ENCODE measurements at regions not wholly inside any gene's neighbourhood (a gene's known extent, or its start where the extent isn't known, plus 50 kb on each side); places are given as distances from the start of the nearest gene placed in this dataset.

DNA sequence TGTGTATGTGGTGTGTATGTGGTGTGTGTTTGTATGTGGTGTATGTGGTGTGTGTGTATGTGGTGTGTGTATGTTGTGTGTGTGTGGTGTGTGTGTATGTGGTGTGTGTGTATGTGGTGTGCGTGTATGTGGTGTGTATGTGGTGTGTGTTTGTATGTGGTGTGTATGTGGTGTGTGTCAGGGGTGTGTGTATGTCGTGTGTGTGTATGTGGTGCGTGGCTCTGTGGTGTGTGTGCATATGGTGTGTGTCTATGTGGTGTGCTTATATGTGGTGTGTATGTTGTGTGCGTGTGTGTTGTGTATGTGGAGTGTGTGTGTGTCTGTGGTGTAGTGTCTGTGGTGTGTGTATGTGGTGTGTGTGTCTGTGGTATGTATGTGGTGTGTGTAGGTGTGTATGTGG lies 62.5 kb upstream of the MEDAG start:
- ATAC-seq (ENCODE audit: low read depth): no peak
- Histone ChIP-seq H3K14ac (replicated peaks; ENCODE audit: low read depth, low read length) (peak overlapping the region; percentile 94), H3K4me3 (ENCODE audit: insufficient read depth, low read depth, low read length) (no peak overlapping the region), H3K9me1 (ENCODE audit: insufficient read depth, low read length) (peaks cover 50% of the 10 kb centered on the region), H3K27ac (ENCODE audit: insufficient read depth, low read length) (no peak overlapping the region), H3K56ac (ENCODE audit: extremely low read depth, insufficient read depth, low read length) (no peak overlapping the region), H2AFZ (replicated peaks; ENCODE audit: low read length, poor library complexity) (peak overlapping the region; percentile 63), H4K91ac (ENCODE audit: insufficient read depth, low read depth, low read length) (peak overlapping the region; percentile 66), H2BK120ac (ENCODE audit: low read depth, low read length) (peak overlapping the region; percentile 52), H3K9ac (ENCODE audit: low read depth, low read length) (no peak overlapping the region), H3K4me2 (ENCODE audit: low read depth, low read length) (no peak overlapping the region), H4K20me1 (ENCODE audit: insufficient read depth, low read length) (no peaks in the 10 kb centered on the region), H4K5ac (ENCODE audit: low read depth, low read length) (peak overlapping the region; percentile 15; the same call in 1 of the 2 replicates), H2BK20ac (ENCODE audit: low read depth, low read length) (peak overlapping the region; percentile 76), H2BK5ac (ENCODE audit: low read depth, low read length, poor library complexity, severe bottlenecking) (peak overlapping the region; percentile 97), H3K23ac (ENCODE audit: low read depth, low read length) (peak overlapping the region; percentile 68), H3K4me1 (ENCODE audit: control insufficient read depth, insufficient read depth, low read length) (peaks cover 17% of the 10 kb centered on the region), H3K18ac (ENCODE audit: low read depth, low read length) (peak overlapping the region; percentile 8), H4K8ac (ENCODE audit: low read depth in 2 of 2, low read length in 2 of 2) (peak overlapping the region; percentile 1 to 65; a peak in 2 of 4 replicates), H3K79me1 (ENCODE audit: low read depth in 1 of 2, low read length in 2 of 2) (peaks cover 0 to 23% of the 10 kb centered on the region in 2 experiments; a peak in 2 of 4 replicates), H2AK5ac (ENCODE audit: low read depth, low read length) (peak overlapping the region; percentile 100), H3K36me3 (ENCODE audit: control insufficient read depth, insufficient read depth, low read length) (no peaks in the 10 kb centered on the region), H2AK9ac (replicated peaks; ENCODE audit: low read depth, low read length, poor library complexity) (peak overlapping the region; percentile 47), H2BK15ac (ENCODE audit: low read depth, low read length) (peak overlapping the region; percentile 96), H3K27me3 (ENCODE audit: control insufficient read depth, insufficient read depth, low read length) (no peaks in the 10 kb centered on the region), H3K9me3 (ENCODE audit: control insufficient read depth, insufficient read depth, low read length) (no peaks in the 10 kb centered on the region), H3K4ac (ENCODE audit: low read depth, low read length) (peak overlapping the region; percentile 84)
- POLR2A ChIA-PET (ENCODE audit: unreplicated experiment): no interaction called here
- CTCF ChIA-PET: no interaction called here
- no TSS peak for BruUV-seq (replicated peaks)
- no peak for DNase-seq
- TF ChIP-seq CEBPB (IDR thresholded peaks at IDR 0.05; ENCODE audit: low read depth, low read length): no peak
- dilution Hi-C loops (cut with HindIII; ENCODE audit: low sequenced_read_pairs, unreplicated experiment): no loop called here
- in situ Hi-C loops (cut with MboI; ENCODE audit: low sequenced_read_pairs): no loop called here
- intact Hi-C loops (cut with micrococcal nuclease): no loop called here
- WGBS, 2 experiments (ENCODE audit: extremely low coverage in 2 of 2, insufficient read length in 1 of 2): 78% methylated on average over 4 of the region's 4 CpGs; no CpG with 5 or more reads in 1 of the 2 experiments
